ENCODE measurements at regions not wholly inside any gene's neighbourhood (a gene's known extent, or its start where the extent isn't known, plus 50 kb on each side); places are given as distances from the start of the nearest gene placed in this dataset.

- ATAC-seq (no peak), DNase-seq (no peak)
- intact Hi-C loops (cut with DNase I, micrococcal nuclease) = no loop called here
Measured at GRCh38 chr3:68479779-68480178, 452.6 kb downstream of the TAFA4 start.

GRCh38 chr3:68468695-68469375, 463.5 kb downstream of the TAFA4 start:
- no peak for ATAC-seq
- no peak for DNase-seq
- intact Hi-C loops (cut with DNase I, micrococcal nuclease) = no loop called here

GRCh38 chr3:68467465-68467864, 464.9 kb downstream of the TAFA4 start:
- ATAC-seq (no peak), DNase-seq (no peak)
- intact Hi-C loops (cut with DNase I, micrococcal nuclease) = no loop called here

GRCh38 chr3:68458581-68458980, 473.8 kb downstream of the TAFA4 start:
- no peak for ATAC-seq
- intact Hi-C loops (cut with DNase I, micrococcal nuclease) = no loop called here
- DNase-seq = no peak

GRCh38 chr3:68448510-68449383, 483.6 kb downstream of the TAFA4 start:
- DNase-seq = no peak
- no peak for ATAC-seq
- intact Hi-C loops (cut with DNase I, micrococcal nuclease) = no loop called here

- intact Hi-C loops (cut with DNase I, micrococcal nuclease) = no loop called here
- no peak for DNase-seq
- no peak for ATAC-seq
Measured at GRCh38 chr3:68447885-68448284, 484.5 kb downstream of the TAFA4 start.

- DNase-seq = no peak
- intact Hi-C loops (cut with DNase I, micrococcal nuclease) = no loop called here
Measured at GRCh38 chr3:68441054-68441453, 491.3 kb downstream of the TAFA4 start.

GRCh38 chr3:68436619-68437401, 495.5 kb downstream of the TAFA4 start:
- DNase-seq (no peak), ATAC-seq (no peak)
- intact Hi-C loops (cut with DNase I, micrococcal nuclease) = no loop called here

More at GRCh38 chr3:68441054-68441453, 491.3 kb downstream of the TAFA4 start:
- no peak for ATAC-seq

GRCh38 chr3:68428495-68428894, 503.9 kb downstream of the TAFA4 start:
- intact Hi-C loops (cut with DNase I, micrococcal nuclease) = no loop called here
- ATAC-seq = no peak
- DNase-seq = no peak

GRCh38 chr3:68424796-68425460, 507.4 kb downstream of the TAFA4 start:
- no peak for ATAC-seq
- intact Hi-C loops (cut with DNase I, micrococcal nuclease) = no loop called here
- no peak for DNase-seq

GRCh38 chr3:68408626-68409025, 523.7 kb downstream of the TAFA4 start:
- DNase-seq = no peak
- intact Hi-C loops (cut with DNase I, micrococcal nuclease) = no loop called here
- no peak for ATAC-seq

- intact Hi-C loops (cut with DNase I, micrococcal nuclease) = no loop called here
- ATAC-seq (no peak), DNase-seq (no peak)
Measured at GRCh38 chr3:68403741-68404140, 528.6 kb downstream of the TAFA4 start.

- ATAC-seq (no peak), DNase-seq (no peak)
- intact Hi-C loops (cut with DNase I, micrococcal nuclease) = no loop called here
Measured at GRCh38 chr3:68402235-68402918, 530.0 kb downstream of the TAFA4 start.

GRCh38 chr3:68378631-68379030, 553.7 kb downstream of the TAFA4 start:
- intact Hi-C loops (cut with DNase I, micrococcal nuclease) = no loop called here
- no peak for DNase-seq
- no peak for ATAC-seq

- ATAC-seq = no peak
- no peak for DNase-seq
- intact Hi-C loops (cut with DNase I, micrococcal nuclease) = no loop called here
Measured at GRCh38 chr3:68373727-68374126, 558.6 kb downstream of the TAFA4 start.

GRCh38 chr3:68363796-68364195, 568.6 kb downstream of the TAFA4 start:
- ATAC-seq (no peak), DNase-seq (no peak)
- intact Hi-C loops (cut with DNase I, micrococcal nuclease) = no loop called here

- DNase-seq (no peak), ATAC-seq (no peak)
- intact Hi-C loops (cut with DNase I, micrococcal nuclease) = no loop called here
Measured at GRCh38 chr3:68360492-68360891, 571.9 kb downstream of the TAFA4 start.

GRCh38 chr3:68345781-68346180, 586.6 kb downstream of the TAFA4 start:
- intact Hi-C loops (cut with DNase I, micrococcal nuclease) = no loop called here
- ATAC-seq = no peak
- DNase-seq = no peak

- intact Hi-C loops (cut with DNase I, micrococcal nuclease) = no loop called here
- DNase-seq (no peak), ATAC-seq (no peak)
Measured at GRCh38 chr3:68342426-68342825, 589.9 kb downstream of the TAFA4 start.

All from left colon (tissue), 2 donors.